Occipital lobe (tissue), 1 donor: ENCODE measurements at regions not wholly inside any gene's neighbourhood (a gene's known extent, or its start where the extent isn't known, plus 50 kb on each side); places are given as distances from the start of the nearest gene placed in this dataset.
"Not testable (repeated sequence)": the region's sequence is repeated elsewhere in the genome, so short reads cannot be mapped to it uniquely, and the experiment has no call there.

ENCODE experiments used
- DNase-seq: peaks from one replicate; lab custom pipeline; 2025; lab: John Stamatoyannopoulos, UW

DNA sequence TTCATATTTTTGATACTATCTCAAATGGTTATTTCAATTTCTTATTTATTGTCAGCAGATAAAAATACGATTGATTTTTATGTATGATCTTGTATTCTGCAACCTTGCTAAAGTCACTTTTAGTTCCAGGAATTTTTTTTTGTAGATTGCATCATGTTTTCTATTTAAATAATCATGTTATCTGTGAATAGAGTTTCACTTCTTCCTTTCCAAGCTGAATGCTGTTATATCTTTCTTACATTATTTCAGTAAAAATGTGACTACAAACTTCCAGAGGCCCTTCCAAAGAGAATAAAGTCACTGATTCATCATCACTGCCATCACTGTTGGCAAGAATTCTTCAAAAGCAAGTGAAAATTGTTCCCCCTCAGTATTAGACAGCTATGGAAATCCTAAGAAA is 104.7 kb upstream of the RAP1B start:
- no peak for DNase-seq

GRCh38 chr12:68506619-68507018 is 104.1 kb upstream of the RAP1B start:
- DNase-seq = no peak

- no peak for DNase-seq
Observed at GRCh38 chr12:68507657-68508056, 103.0 kb upstream of the RAP1B start.

- no peak for DNase-seq
Observed at GRCh38 chr12:68508576-68508975, 102.1 kb upstream of the RAP1B start.

DNA sequence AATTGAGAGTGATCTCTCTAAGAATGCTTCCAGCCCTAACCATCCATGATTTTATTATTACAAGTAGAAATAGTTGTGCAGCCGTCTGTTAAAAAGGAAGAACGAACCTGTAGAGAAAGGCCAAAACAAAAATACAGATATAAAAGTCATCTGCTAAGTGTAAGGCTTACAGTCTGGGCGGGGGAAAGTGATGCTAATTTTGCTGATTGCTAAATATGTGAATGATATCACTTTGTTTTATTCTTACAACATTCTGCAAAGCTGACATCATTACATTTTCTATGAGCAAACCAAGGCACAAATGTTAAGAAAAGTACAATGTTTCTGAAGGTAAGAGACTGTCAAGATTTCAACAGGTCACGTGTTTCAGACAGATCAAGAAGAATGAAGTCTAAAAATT is 101.5 kb upstream of the RAP1B start:
- no peak for DNase-seq

GRCh38 chr12:68510397-68510796 is 100.3 kb upstream of the RAP1B start:
- DNase-seq = no peak

- no peak for DNase-seq
Observed at GRCh38 chr12:68514807-68515411, 95.8 kb upstream of the RAP1B start.

DNA sequence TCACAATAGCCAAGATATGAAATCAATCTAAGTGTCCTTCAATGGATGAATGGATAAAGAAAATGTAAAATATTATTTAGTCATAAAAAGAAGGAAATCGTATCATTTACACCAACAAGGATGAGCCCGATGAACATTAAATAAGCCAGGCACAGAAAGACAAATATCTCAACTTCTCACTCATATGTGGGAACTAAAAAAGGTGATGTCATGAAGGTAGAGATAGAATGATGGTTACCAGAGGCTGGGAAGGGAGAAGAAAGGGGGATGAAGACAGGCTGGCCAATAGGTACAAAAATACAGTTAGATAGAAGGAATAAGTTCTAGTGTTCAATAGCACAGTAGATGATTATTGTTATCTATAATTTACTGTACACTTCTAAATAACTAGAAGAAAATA is 94.9 kb upstream of the RAP1B start:
- DNase-seq = no peak

DNA sequence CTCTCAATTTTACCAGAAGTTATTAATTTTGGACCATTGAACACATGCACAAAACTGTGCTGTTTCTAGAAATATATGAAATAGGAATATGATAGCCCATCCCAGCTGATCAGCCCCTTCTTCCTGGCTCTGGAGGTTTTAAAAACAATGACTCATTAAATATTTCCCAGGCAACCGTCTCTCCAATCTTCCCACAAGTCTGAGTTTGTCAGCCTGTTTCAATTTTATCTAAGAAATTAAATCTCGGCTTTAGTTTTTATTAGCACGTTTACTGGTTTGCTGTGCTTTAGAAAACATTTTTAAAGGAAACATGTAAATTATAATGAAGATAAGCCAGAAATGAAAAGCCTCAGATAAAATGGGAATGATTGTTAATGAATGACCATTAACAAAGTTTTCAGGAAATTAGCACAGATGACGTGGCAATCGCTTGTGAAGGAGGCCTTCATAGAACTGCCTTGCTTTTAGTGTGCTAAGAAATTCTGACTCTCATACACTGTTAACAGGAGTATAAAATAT is 89.3 kb upstream of the RAP1B start:
- no peak for DNase-seq

DNA sequence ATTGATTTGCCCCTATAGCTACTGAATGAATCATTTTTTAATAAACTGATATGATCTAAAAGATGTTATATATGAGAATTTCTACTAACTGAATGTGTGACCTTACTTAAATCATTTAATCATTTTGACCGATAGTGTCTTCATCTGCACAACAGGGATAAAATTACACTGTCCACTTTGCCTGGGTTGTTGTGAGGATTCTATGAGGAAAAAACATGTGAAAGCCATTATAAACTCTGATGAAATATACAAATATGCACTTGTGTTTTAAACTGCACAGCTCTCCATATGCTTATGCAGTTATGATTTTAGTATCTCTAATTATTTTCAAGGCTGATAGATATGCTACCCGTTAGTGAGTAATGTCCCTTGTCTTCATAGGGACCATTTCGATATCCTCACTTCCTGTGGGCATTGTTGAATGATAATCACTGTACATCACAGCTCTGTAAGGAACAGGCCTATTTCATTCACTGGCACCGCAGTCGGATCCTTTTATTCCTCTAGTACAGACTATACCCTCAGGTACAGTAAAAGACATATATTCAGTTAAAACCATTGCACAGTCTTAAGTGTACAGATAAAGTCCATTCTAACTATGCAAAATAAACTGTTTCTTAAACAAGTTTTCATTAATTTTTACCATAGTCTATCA is 88.7 kb upstream of the RAP1B start:
- no peak for DNase-seq

GRCh38 chr12:68529466-68529865 is 81.2 kb upstream of the RAP1B start:
- no peak for DNase-seq

DNA sequence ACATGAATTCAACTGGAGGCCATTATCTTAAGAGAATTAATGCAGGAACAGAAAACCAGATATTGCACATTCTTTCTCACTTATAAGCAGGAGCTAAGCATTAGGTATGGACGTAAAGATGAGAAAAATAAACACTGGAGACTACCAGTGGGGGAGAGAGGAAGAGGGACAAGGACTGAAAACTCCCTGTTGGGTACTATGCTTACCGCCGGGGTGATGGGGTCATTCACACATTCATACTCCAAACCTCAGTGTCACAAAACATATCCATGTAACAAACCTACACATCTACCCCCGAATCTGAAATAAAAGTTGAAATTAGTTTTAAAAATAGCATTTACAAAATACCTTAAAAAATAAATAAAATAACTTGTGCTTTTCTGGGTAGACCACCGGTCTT is 80.8 kb upstream of the RAP1B start:
- no peak for DNase-seq

DNA sequence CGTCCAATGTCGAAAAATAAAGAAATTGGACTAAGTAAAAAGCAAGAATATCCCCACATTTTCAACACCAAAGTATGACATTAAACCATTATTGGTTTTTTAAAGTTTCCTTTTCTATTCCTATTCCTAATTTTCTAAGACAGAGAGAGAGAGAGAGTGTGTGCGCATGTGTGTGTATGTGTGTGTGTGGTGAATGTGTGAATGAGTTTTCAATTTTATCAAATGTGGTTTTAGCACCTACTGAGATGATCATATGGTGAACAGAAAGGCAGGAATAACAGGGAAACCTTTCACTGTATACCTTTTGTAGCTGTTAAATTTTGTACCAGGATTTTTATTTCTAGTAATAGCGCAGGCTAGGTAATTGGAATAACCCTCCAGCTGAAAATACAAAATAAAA is 80.4 kb upstream of the RAP1B start:
- DNase-seq = no peak

GRCh38 chr12:68530965-68531364 is 79.7 kb upstream of the RAP1B start:
- no peak for DNase-seq

DNA sequence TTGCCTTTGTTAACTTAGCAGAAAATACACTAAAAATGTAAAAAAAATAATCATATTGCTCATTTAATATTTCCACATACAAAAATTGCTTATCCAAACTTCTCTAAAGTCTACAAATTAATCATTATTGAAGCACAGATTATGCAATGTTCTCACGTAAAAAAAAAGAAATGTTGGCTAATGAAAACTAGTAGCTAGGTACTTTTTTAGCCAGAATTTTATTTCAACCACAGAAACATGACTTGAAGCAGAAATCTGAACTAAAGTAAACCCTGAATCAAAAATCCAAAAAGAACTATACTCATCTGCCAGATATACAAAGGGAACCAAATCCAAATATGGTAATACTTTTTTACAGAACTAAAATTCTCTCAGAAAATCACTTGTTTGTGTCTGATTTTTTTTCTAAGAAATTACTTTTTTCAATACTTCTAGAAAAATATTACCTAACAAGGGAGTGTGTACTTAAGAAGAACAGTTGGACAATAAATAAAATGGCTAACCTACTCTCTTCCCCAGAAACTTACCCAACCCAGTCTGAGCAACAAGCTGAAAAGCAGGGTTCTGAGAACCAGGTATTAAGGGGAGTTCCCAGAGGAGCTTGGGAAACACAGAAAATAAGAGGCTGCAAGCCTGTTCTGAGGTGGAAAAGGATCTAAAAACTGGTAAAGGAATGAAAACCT is 78.4 kb upstream of the RAP1B start:
- no peak for DNase-seq

GRCh38 chr12:68532887-68533248 is 77.8 kb upstream of the RAP1B start:
- no peak for DNase-seq

GRCh38 chr12:68534108-68534507 is 76.6 kb upstream of the RAP1B start:
- DNase-seq = no peak

- DNase-seq = no peak
Observed at GRCh38 chr12:68536885-68537485, 73.7 kb upstream of the RAP1B start.

GRCh38 chr12:68537571-68537970 is 73.1 kb upstream of the RAP1B start:
- DNase-seq = no peak

- DNase-seq = no peak
Observed at GRCh38 chr12:68538726-68539614, 71.7 kb upstream of the RAP1B start.

DNA sequence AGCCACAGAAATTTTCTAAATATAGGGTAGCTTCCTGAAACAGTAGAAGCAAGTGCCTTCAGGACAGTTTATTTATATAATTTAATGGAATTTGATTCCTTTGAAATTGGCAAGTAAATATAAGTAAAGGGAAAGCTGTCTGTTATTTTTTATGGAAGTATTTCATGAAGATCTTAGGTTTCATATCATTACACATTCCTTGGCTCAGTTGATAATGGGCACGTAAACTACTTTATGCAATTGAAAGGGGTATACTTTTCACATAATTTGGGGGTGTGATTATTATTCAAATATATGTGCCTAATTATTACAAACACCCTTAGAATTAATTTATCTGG is 71.1 kb upstream of the RAP1B start:
- DNase-seq = no peak

GRCh38 chr12:68540768-68541167 is 69.9 kb upstream of the RAP1B start:
- DNase-seq = not testable (repeated sequence)
